Superior temporal gyrus (tissue), 1 donor: ENCODE measurements at regions not wholly inside any gene's neighbourhood (a gene's known extent, or its start where the extent isn't known, plus 50 kb on each side); places are given as distances from the start of the nearest gene placed in this dataset.
A peak's percentile ranks its signal among the peaks of the same experiment; 100 is the strongest.
"Not testable (repeated sequence)": the region's sequence is repeated elsewhere in the genome, so short reads cannot be mapped to it uniquely, and the experiment has no call there.

ENCODE experiments used
- DNase-seq: peaks from one replicate; pipeline ENCODE4 v3.0.0-alpha.2; 2016; ENCODE audit errors: extremely low spot score

GRCh38 chr5:39760385-39761198, 335.8 kb upstream of the DAB2 start:
- no peak for DNase-seq

- DNase-seq = no peak
These were observed 334.9 kb upstream of the DAB2 start for GRCh38 chr5:39759701-39760100.

GRCh38 chr5:39758426-39758825, 333.6 kb upstream of the DAB2 start:
- no peak for DNase-seq

- no peak for DNase-seq
These were observed 332.4 kb upstream of the DAB2 start for GRCh38 chr5:39757131-39757530.

- DNase-seq = peak; percentile 36
These were observed 331.2 kb upstream of the DAB2 start for GRCh38 chr5:39755986-39756385.

- DNase-seq = no peak
These were observed 330.7 kb upstream of the DAB2 start for GRCh38 chr5:39755452-39755851.

- DNase-seq = not testable (repeated sequence)
These were observed 329.0 kb upstream of the DAB2 start for GRCh38 chr5:39753747-39754146.

GRCh38 chr5:39750661-39751060, 325.9 kb upstream of the DAB2 start:
- no peak for DNase-seq

- DNase-seq = no peak
These were observed 318.1 kb upstream of the DAB2 start for GRCh38 chr5:39742916-39743315.

- DNase-seq = no peak
These were observed 315.6 kb upstream of the DAB2 start for GRCh38 chr5:39740404-39740803.

- DNase-seq = no peak
These were observed 307.4 kb upstream of the DAB2 start for GRCh38 chr5:39732166-39732565.

- no peak for DNase-seq
These were observed 305.9 kb upstream of the DAB2 start for GRCh38 chr5:39730699-39731098.

- no peak for DNase-seq
These were observed 305.2 kb upstream of the DAB2 start for GRCh38 chr5:39730006-39730405.

GRCh38 chr5:39726467-39726866, 301.7 kb upstream of the DAB2 start:
- DNase-seq = no peak

- no peak for DNase-seq
These were observed 296.6 kb upstream of the DAB2 start for GRCh38 chr5:39721394-39721793.

- no peak for DNase-seq
These were observed 295.4 kb upstream of the DAB2 start for GRCh38 chr5:39720136-39720535.

GRCh38 chr5:39717176-39717897, 292.6 kb upstream of the DAB2 start:
- DNase-seq = no peak

GRCh38 chr5:39716532-39717028, 291.8 kb upstream of the DAB2 start:
- no peak for DNase-seq

GRCh38 chr5:39714036-39714698, 289.4 kb upstream of the DAB2 start:
- DNase-seq = peak; percentile 74

- DNase-seq = no peak
These were observed 288.6 kb upstream of the DAB2 start for GRCh38 chr5:39713250-39713916.

- no peak for DNase-seq
These were observed 287.8 kb upstream of the DAB2 start for GRCh38 chr5:39712316-39713249.
